ENCODE measurements at regions not wholly inside any gene's neighbourhood (a gene's known extent, or its start where the extent isn't known, plus 50 kb on each side); places are given as distances from the start of the nearest gene placed in this dataset.
A peak's percentile ranks its signal among the peaks of the same experiment; 100 is the strongest.

GRCh38 chr2:189937691-189938090 is 124.8 kb downstream of the MSTN start:
- DNase-seq (ENCODE audit: low spot score) = no peak
- no peaks in the 10 kb centered on the region for H3K4me1 Mint-ChIP-seq
- H3K4me3 Mint-ChIP-seq = no peak overlapping the region
- ATAC-seq = no peak
- no peaks in the 10 kb centered on the region; the same call in 1 of the 2 replicates for H3K36me3 ChIP-seq (ENCODE audit: insufficient read depth)
- no peak overlapping the region for H3K4me3 ChIP-seq
- H3F3A ChIP-seq (replicated peaks; ENCODE audit: low read depth) = no peaks in the 10 kb centered on the region
- peaks cover 33% of the 10 kb centered on the region for H3K9me3 Mint-ChIP-seq
- TF ChIP-seq ZNF331 (CRISPR knock-in tag; IDR thresholded peaks at IDR 0.05; ENCODE audit: low read depth) (no peak), POLR2AphosphoS5 (IDR thresholded peaks at IDR 0.05; ENCODE audit: low read depth) (no peak), EZH2phosphoT487 (IDR thresholded peaks at IDR 0.05; ENCODE audit: unreplicated experiment) (no peak)
- no peak overlapping the region for H3K27ac Mint-ChIP-seq
- H4K20me1 ChIP-seq (replicated peaks; ENCODE audit: insufficient read depth) = no peaks in the 10 kb centered on the region
- H3K9me2 ChIP-seq (ENCODE audit: insufficient read depth) = peaks cover 3% of the 10 kb centered on the region; the same call in 1 of the 2 replicates
- H3K36me3 Mint-ChIP-seq (ENCODE audit: low read depth) = peaks cover 20% of the 10 kb centered on the region; the same call in 2 of the 3 replicates
- no peaks in the 10 kb centered on the region for H3K27me3 ChIP-seq (ENCODE audit: insufficient read depth)
- no peaks in the 10 kb centered on the region for H3K4me1 ChIP-seq (ENCODE audit: insufficient read depth)
- no peak overlapping the region for H3K4me2 ChIP-seq
- no peak overlapping the region for H3K27ac ChIP-seq (ENCODE audit: low read depth)
- no peaks in the 10 kb centered on the region for H3K79me2 ChIP-seq (replicated peaks; ENCODE audit: insufficient read depth)
- peaks cover under 1% of the 10 kb centered on the region for H3K27me3 Mint-ChIP-seq (ENCODE audit: insufficient read depth, low read depth, poor library complexity)
- peak overlapping the region; percentile 34 for H2AFZ ChIP-seq

GRCh38 chr2:189933911-189934399 is 128.6 kb downstream of the MSTN start:
- H3K27ac Mint-ChIP-seq = no peak overlapping the region
- H3F3A ChIP-seq (replicated peaks; ENCODE audit: low read depth) = no peaks in the 10 kb centered on the region
- no peaks in the 10 kb centered on the region for H3K79me2 ChIP-seq (replicated peaks; ENCODE audit: insufficient read depth)
- H3K4me2 ChIP-seq = no peak overlapping the region
- peaks cover 4% of the 10 kb centered on the region; the same call in 1 of the 2 replicates for H4K20me1 ChIP-seq (replicated peaks; ENCODE audit: insufficient read depth)
- no peaks in the 10 kb centered on the region for H3K4me1 Mint-ChIP-seq
- H3K4me1 ChIP-seq (ENCODE audit: insufficient read depth) = no peaks in the 10 kb centered on the region
- no peaks in the 10 kb centered on the region for H3K9me3 Mint-ChIP-seq
- H3K9me2 ChIP-seq (ENCODE audit: insufficient read depth) = peaks cover 3% of the 10 kb centered on the region; the same call in 1 of the 2 replicates
- ATAC-seq (no peak), DNase-seq (ENCODE audit: low spot score) (no peak)
- no peak overlapping the region for H3K4me3 ChIP-seq
- TF ChIP-seq ETS1 (IDR thresholded peaks at IDR 0.05) (no peak), ZNF331 (CRISPR knock-in tag; IDR thresholded peaks at IDR 0.05; ENCODE audit: low read depth) (no peak), JUNB (IDR thresholded peaks at IDR 0.05; ENCODE audit: unreplicated experiment) (no peak), CTCF (conservative IDR thresholded peaks at IDR 0.05; ENCODE audit: low read depth in 2 of 2) (no peak), NANOG (IDR thresholded peaks at IDR 0.05; ENCODE audit: borderline replicate concordance) (no peak), EZH2 (IDR thresholded peaks at IDR 0.05; ENCODE audit: low read depth, unreplicated experiment) (no peak), ZNF462 (CRISPR knock-in tag; IDR thresholded peaks at IDR 0.05) (no peak), CREB1 (CRISPR knock-in tag; IDR thresholded peaks at IDR 0.05; ENCODE audit: low read depth) (no peak), EZH2phosphoT487 (IDR thresholded peaks at IDR 0.05; ENCODE audit: unreplicated experiment) (no peak), ZNF114 (CRISPR knock-in tag; IDR thresholded peaks at IDR 0.05) (no peak), STAT1 (IDR thresholded peaks at IDR 0.05; ENCODE audit: unreplicated experiment) (no peak), POLR2AphosphoS5 (IDR thresholded peaks at IDR 0.05; ENCODE audit: low read depth) (no peak)
- H2AFZ ChIP-seq = no peak overlapping the region
- no peaks in the 10 kb centered on the region for H3K27me3 ChIP-seq (ENCODE audit: insufficient read depth)
- no peaks in the 10 kb centered on the region for H3K36me3 Mint-ChIP-seq (ENCODE audit: low read depth)
- H3K4me3 Mint-ChIP-seq = no peak overlapping the region
- no peaks in the 10 kb centered on the region for H3K36me3 ChIP-seq (ENCODE audit: insufficient read depth)
- H3K27ac ChIP-seq (ENCODE audit: low read depth) = no peak overlapping the region
- no peaks in the 10 kb centered on the region for H3K27me3 Mint-ChIP-seq (ENCODE audit: insufficient read depth, low read depth, poor library complexity)
